Transverse colon (tissue), 4 donors: ENCODE measurements at regions not wholly inside any gene's neighbourhood (a gene's known extent, or its start where the extent isn't known, plus 50 kb on each side); places are given as distances from the start of the nearest gene placed in this dataset.

Source experiments
- CTCF ChIP-seq, 5 experiments: fragments of 200-600 bp in 3 of 5; fragments of 450-650 bp in 2 of 5; sonication (generic) in 3 of 5; IDR thresholded peaks; 1 replicate in 2 of 5; 2 replicates in 3 of 5; pipeline ENCODE4 v1.5.1; 2016 to 2017; ENCODE audit warnings: antibody characterized with exemption in 5 of 5, inconsistent platforms in 3 of 5, mild to moderate bottlenecking in 2 of 5, moderate library complexity in 1 of 5
- EP300 ChIP-seq: sonication (generic); formaldehyde crosslinking; IDR thresholded peaks from one replicate; pipeline ENCODE4 v1.6.1; 2017; ENCODE audit warnings: antibody characterized with exemption, low read depth
- POLR2A ChIP-seq: fragments of 450-650 bp; IDR thresholded peaks from one replicate; pipeline ENCODE4 v1.6.1; 2016; ENCODE audit warnings: antibody characterized with exemption, mild to moderate bottlenecking, moderate library complexity
- POLR2AphosphoS5 ChIP-seq, 3 donors: sonication (generic); formaldehyde crosslinking; IDR thresholded peaks; one replicate each; pipeline ENCODE4 v1.6.1; 2016; ENCODE audit warnings: antibody characterized with exemption in 3 of 3

- TF ChIP-seq CTCF (IDR thresholded peaks at IDR 0.05) = no peak
- no peak for TF ChIP-seq POLR2A
- no peak for TF ChIP-seq POLR2AphosphoS5 (IDR thresholded peaks at IDR 0.05)
- TF ChIP-seq EP300 = no peak
These were observed 195.8 kb upstream of the FUT9 start for GRCh38 chr6:95819939-95820338.
